ENCODE measurements at regions not wholly inside any gene's neighbourhood (a gene's known extent, or its start where the extent isn't known, plus 50 kb on each side); places are given as distances from the start of the nearest gene placed in this dataset.

DNA sequence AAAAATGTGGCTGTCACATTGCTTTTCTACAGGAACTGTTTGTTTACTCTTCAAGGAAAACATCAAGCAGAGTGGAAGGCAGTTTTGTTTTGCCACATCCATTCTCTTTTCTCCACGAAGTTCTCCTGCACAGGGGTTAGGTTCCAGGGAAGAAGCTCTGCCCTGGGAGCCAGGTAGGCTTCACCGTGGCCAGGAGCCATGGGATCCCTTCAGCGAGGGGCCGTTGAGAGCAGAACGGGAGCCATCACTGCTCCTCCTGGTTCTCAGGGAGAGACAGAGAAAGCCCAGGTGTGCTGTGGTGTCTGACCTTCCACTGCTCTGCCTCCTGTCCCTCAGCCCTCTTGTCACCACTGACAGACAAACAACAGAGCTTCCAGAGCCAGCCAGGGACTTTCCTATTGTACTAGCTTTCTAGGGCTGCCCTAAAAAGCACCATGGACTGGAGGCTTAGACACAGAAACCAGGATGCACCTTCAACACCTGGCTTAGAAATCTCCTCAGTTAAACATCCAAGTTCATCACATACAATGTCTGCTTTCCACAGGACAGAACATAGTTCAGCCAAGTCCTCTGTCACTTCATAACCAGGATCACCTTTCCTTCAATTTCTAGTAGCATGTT, 75.6 kb upstream of the SLC22A23 start:
- TF ChIP-seq, protein P1, sequence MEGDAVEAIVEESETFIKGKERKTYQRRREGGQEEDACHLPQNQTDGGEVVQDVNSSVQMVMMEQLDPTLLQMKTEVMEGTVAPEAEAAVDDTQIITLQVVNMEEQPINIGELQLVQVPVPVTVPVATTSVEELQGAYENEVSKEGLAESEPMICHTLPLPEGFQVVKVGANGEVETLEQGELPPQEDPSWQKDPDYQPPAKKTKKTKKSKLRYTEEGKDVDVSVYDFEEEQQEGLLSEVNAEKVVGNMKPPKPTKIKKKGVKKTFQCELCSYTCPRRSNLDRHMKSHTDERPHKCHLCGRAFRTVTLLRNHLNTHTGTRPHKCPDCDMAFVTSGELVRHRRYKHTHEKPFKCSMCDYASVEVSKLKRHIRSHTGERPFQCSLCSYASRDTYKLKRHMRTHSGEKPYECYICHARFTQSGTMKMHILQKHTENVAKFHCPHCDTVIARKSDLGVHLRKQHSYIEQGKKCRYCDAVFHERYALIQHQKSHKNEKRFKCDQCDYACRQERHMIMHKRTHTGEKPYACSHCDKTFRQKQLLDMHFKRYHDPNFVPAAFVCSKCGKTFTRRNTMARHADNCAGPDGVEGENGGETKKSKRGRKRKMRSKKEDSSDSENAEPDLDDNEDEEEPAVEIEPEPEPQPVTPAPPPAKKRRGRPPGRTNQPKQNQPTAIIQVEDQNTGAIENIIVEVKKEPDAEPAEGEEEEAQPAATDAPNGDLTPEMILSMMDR (IDR thresholded peaks at IDR 0.05) = no peak
- Histone ChIP-seq H3K27me3 (ENCODE audit: control insufficient read depth, insufficient read depth, low read length) (no peaks in the 10 kb centered on the region), H3K9me3 (ENCODE audit: control insufficient read depth, insufficient read depth, low read length) (no peaks in the 10 kb centered on the region), H3K4me1 (ENCODE audit: control insufficient read depth, insufficient read depth, low read length) (no peaks in the 10 kb centered on the region), H3K27ac (ENCODE audit: low read length) (no peak overlapping the region), H3K36me3 (ENCODE audit: control insufficient read depth, insufficient read depth, low read length) (no peaks in the 10 kb centered on the region), H3K4me3 (ENCODE audit: low read length) (no peak overlapping the region)
- WGBS (ENCODE audit: insufficient coverage) = 80% methylated on average over 5 of the region's 5 CpGs
- no peak for DNase-seq
- Mint-ChIP-seq H3K4me3 (no peak overlapping the region), H3K27ac (no peak overlapping the region), H3K27me3 (ENCODE audit: low read depth in 2 of 2) (peaks cover 4 to 7% of the 10 kb centered on the region in 2 donors), H3K4me1 (no peaks in the 10 kb centered on the region), H3K9me3 (no peaks in the 10 kb centered on the region), H3K36me3 (no peaks in the 10 kb centered on the region)
- intact Hi-C loops (cut with micrococcal nuclease) = no loop called here
- no peak for ATAC-seq

GRCh38 chr6:3531481-3531880, 74.6 kb upstream of the SLC22A23 start:
- no peaks in the 10 kb centered on the region for H3K9me3 Mint-ChIP-seq
- H3K27me3 ChIP-seq (ENCODE audit: control insufficient read depth, insufficient read depth, low read length) = no peaks in the 10 kb centered on the region
- H3K4me3 ChIP-seq (ENCODE audit: low read length) = no peak overlapping the region
- H3K27me3 Mint-ChIP-seq (ENCODE audit: low read depth in 2 of 2) = peaks cover 4 to 7% of the 10 kb centered on the region in 2 donors
- 89% methylated on average over 7 of the region's 7 CpGs for WGBS (ENCODE audit: insufficient coverage)
- no peaks in the 10 kb centered on the region for H3K36me3 Mint-ChIP-seq
- H3K27ac ChIP-seq (ENCODE audit: low read length) = no peak overlapping the region
- no peaks in the 10 kb centered on the region for H3K4me1 Mint-ChIP-seq
- intact Hi-C loops (cut with micrococcal nuclease) = no loop called here
- no peak overlapping the region for H3K27ac Mint-ChIP-seq
- no peaks in the 10 kb centered on the region for H3K4me1 ChIP-seq (ENCODE audit: control insufficient read depth, insufficient read depth, low read length)
- no peaks in the 10 kb centered on the region for H3K36me3 ChIP-seq (ENCODE audit: control insufficient read depth, insufficient read depth, low read length)
- TF ChIP-seq, protein P1 (IDR thresholded peaks at IDR 0.05) = no peak
- H3K9me3 ChIP-seq (ENCODE audit: control insufficient read depth, insufficient read depth, low read length) = no peaks in the 10 kb centered on the region
- ATAC-seq (no peak), DNase-seq (no peak)
- no peak overlapping the region for H3K4me3 Mint-ChIP-seq

- no peak overlapping the region for H3K4me3 Mint-ChIP-seq
- H3K27ac Mint-ChIP-seq = no peak overlapping the region
- Histone ChIP-seq H3K27me3 (ENCODE audit: control insufficient read depth, insufficient read depth, low read length) (no peaks in the 10 kb centered on the region), H3K4me1 (ENCODE audit: control insufficient read depth, insufficient read depth, low read length) (no peaks in the 10 kb centered on the region), H3K4me3 (ENCODE audit: low read length) (no peak overlapping the region), H3K27ac (ENCODE audit: low read length) (no peak overlapping the region), H3K36me3 (ENCODE audit: control insufficient read depth, insufficient read depth, low read length) (no peaks in the 10 kb centered on the region), H3K9me3 (ENCODE audit: control insufficient read depth, insufficient read depth, low read length) (no peaks in the 10 kb centered on the region)
- no peak for ATAC-seq
- H3K9me3 Mint-ChIP-seq = no peaks in the 10 kb centered on the region
- WGBS (ENCODE audit: insufficient coverage) = 79% methylated on average over 10 of the region's 10 CpGs
- DNase-seq = no peak
- H3K27me3 Mint-ChIP-seq (ENCODE audit: low read depth in 2 of 2) = peaks cover 4 to 7% of the 10 kb centered on the region in 2 donors
- intact Hi-C loops (cut with micrococcal nuclease) = no loop called here
- H3K36me3 Mint-ChIP-seq = no peaks in the 10 kb centered on the region
- TF ChIP-seq, protein P1 (IDR thresholded peaks at IDR 0.05) = no peak
- no peaks in the 10 kb centered on the region for H3K4me1 Mint-ChIP-seq
Observed at GRCh38 chr6:3530515-3530914, 73.7 kb upstream of the SLC22A23 start.

DNA sequence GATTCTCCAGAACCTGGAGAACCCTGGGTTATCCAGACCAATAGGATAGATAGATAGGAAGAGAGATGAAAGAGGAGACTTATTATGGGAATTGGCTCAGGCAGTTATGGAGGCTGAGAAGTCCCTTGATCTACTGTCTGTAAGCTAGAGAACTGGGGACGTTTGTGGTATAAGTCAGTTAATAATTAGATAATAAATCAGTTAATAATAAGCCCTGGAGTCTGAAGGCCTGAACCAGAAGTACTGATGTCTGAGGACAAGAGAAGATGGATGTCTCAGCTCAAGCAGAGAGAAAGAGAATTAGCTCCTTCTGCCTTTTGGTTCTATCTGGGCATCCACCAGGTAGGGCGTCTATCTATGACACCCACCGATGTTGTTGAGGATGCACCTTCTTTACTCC, 72.9 kb upstream of the SLC22A23 start:
- Histone ChIP-seq H3K36me3 (ENCODE audit: control insufficient read depth, insufficient read depth, low read length) (no peaks in the 10 kb centered on the region), H3K27me3 (ENCODE audit: control insufficient read depth, insufficient read depth, low read length) (no peaks in the 10 kb centered on the region), H3K9me3 (ENCODE audit: control insufficient read depth, insufficient read depth, low read length) (no peaks in the 10 kb centered on the region), H3K4me1 (ENCODE audit: control insufficient read depth, insufficient read depth, low read length) (no peaks in the 10 kb centered on the region), H3K4me3 (ENCODE audit: low read length) (no peak overlapping the region), H3K27ac (ENCODE audit: low read length) (no peak overlapping the region)
- Mint-ChIP-seq H3K9me3 (no peaks in the 10 kb centered on the region), H3K4me3 (no peak overlapping the region), H3K27ac (no peak overlapping the region), H3K27me3 (ENCODE audit: low read depth in 2 of 2) (peaks cover 4 to 7% of the 10 kb centered on the region in 2 donors), H3K4me1 (no peaks in the 10 kb centered on the region), H3K36me3 (no peaks in the 10 kb centered on the region)
- intact Hi-C loops (cut with micrococcal nuclease) = no loop called here
- ATAC-seq (no peak), DNase-seq (no peak)
- WGBS (ENCODE audit: insufficient coverage) = 89% methylated on average over 3 of the region's 3 CpGs
- TF ChIP-seq, protein P1 (IDR thresholded peaks at IDR 0.05) = no peak

All from natural killer cell (primary cell).